Stimulated activated CD4-positive, alpha-beta T cell treated with anti-CD3 and anti-CD28 coated beads, Interleukin-12 subunit alpha, Interleukin-12 subunit beta, amount 100 ng/mL, for 48 hours (primary cell): ENCODE measurements at regions not wholly inside any gene's neighbourhood (a gene's known extent, or its start where the extent isn't known, plus 50 kb on each side); places are given as distances from the start of the nearest gene placed in this dataset.
A peak's percentile ranks its signal among the peaks of the same experiment; 100 is the strongest.

Experiments
- DNase-seq, 3 donors: peaks; one replicate each; pipeline ENCODE4 v3.0.0-alpha.2; 2020; ENCODE audit warnings: low read depth in 2 of 3, low spot score in 1 of 3

- no peak for DNase-seq
Observed at GRCh38 chr12:15033029-15033428, 60.2 kb downstream of the PDE6H start.

GRCh38 chr12:15033641-15034040 lies 60.8 kb downstream of the PDE6H start:
- no peak for DNase-seq

GRCh38 chr12:15035185-15035584 lies 62.3 kb downstream of the PDE6H start:
- DNase-seq: no peak

- DNase-seq: no peak
Observed at GRCh38 chr12:15037091-15037687, 64.3 kb downstream of the PDE6H start.

- no peak for DNase-seq
Observed at GRCh38 chr12:15038137-15038536, 65.3 kb downstream of the PDE6H start.

GRCh38 chr12:15044471-15044870 lies 71.6 kb downstream of the PDE6H start:
- DNase-seq: no peak

GRCh38 chr12:15045451-15045850 lies 72.6 kb downstream of the PDE6H start:
- no peak for DNase-seq

GRCh38 chr12:15047611-15048010 lies 74.8 kb downstream of the PDE6H start:
- no peak for DNase-seq

GRCh38 chr12:15049461-15050153 lies 76.8 kb downstream of the PDE6H start:
- DNase-seq: no peak

- peak in 1 of 3 donors; percentile 1 for DNase-seq
Observed at GRCh38 chr12:15050659-15051058, 77.8 kb downstream of the PDE6H start.

GRCh38 chr12:15052691-15053090 lies 79.8 kb downstream of the PDE6H start:
- no peak for DNase-seq

GRCh38 chr12:15056218-15056617 lies 83.4 kb downstream of the PDE6H start:
- no peak for DNase-seq
